ENCODE measurements at regions not wholly inside any gene's neighbourhood (a gene's known extent, or its start where the extent isn't known, plus 50 kb on each side); places are given as distances from the start of the nearest gene placed in this dataset.

- TF ChIP-seq CTCF (IDR thresholded peaks at IDR 0.05), result no peak
Observed at GRCh38 chr21:41061701-41062100, 106.3 kb upstream of the BACE2 start.

GRCh38 chr21:41064334-41064791 lies 103.6 kb upstream of the BACE2 start:
- TF ChIP-seq CTCF (IDR thresholded peaks at IDR 0.05), result no peak

GRCh38 chr21:41064951-41065350 lies 103.0 kb upstream of the BACE2 start:
- TF ChIP-seq CTCF (IDR thresholded peaks at IDR 0.05), result no peak

- no peak for TF ChIP-seq CTCF (IDR thresholded peaks at IDR 0.05)
Observed at GRCh38 chr21:41065539-41065938, 102.4 kb upstream of the BACE2 start.

- TF ChIP-seq CTCF (IDR thresholded peaks at IDR 0.05), result no peak
Observed at GRCh38 chr21:41066086-41066938, 101.6 kb upstream of the BACE2 start.

GRCh38 chr21:41067709-41068108 lies 100.3 kb upstream of the BACE2 start:
- no peak for TF ChIP-seq CTCF (IDR thresholded peaks at IDR 0.05)

- no peak for TF ChIP-seq CTCF (IDR thresholded peaks at IDR 0.05)
Observed at GRCh38 chr21:41068496-41068895, 99.5 kb upstream of the BACE2 start.

All from LNCAP (cell line).